HCT116 (cell line): ENCODE measurements at regions not wholly inside any gene's neighbourhood (a gene's known extent, or its start where the extent isn't known, plus 50 kb on each side); places are given as distances from the start of the nearest gene placed in this dataset.

Experiments used
- ATAC-seq: fragments of 200-7000 bp; cut with Tn5 transposase; 2 replicates; pipeline ENCODE4 v1.9.1; 2020; ENCODE audit warnings: mild to moderate bottlenecking, moderate library complexity
- BruUV-seq: library from RNA; stranded (reverse); fragments of 400-500 nt; replicated peaks from 2 replicates; lab custom pipeline; 2021; lab: Mats Ljungman, UMichigan
- CTCF ChIA-PET: fragments of 300-600 bp; sonication (Branson Sonifier 250); formaldehyde crosslinking; loops from one replicate; lab custom pipeline; 2021; ENCODE audit warnings: antibody characterized with exemption; lab: Charles Lee
- POLR2A ChIA-PET: fragments of 300-600, 350-600 bp; sonication (Branson Sonifier 250); formaldehyde crosslinking; loops from one replicate; lab custom pipeline; 2021; ENCODE audit warnings: antibody characterized with exemption; lab: Charles Lee
- RAD21 ChIA-PET, 2 experiments: fragments of 300-600 bp; sonication (Branson Sonifier 250); formaldehyde crosslinking; loops; one replicate each; lab custom pipeline; 2023; ENCODE audit warnings: low total read pairs in 2 of 2; ENCODE audit not compliant: uncharacterized antibody in 2 of 2, unreplicated experiment in 2 of 2, low non-redundant PET in 1 of 2; lab: Charles Lee
- DNase-seq: peaks from one replicate; pipeline ENCODE4 v3.0.0-alpha.2; 2010; ENCODE audit warnings: low read depth, low spot score
- H2AFZ ChIP-seq: fragments of 200-600 bp; shearing (Covaris generic), sonication (generic); 2 replicates; pipeline ENCODE4 v1.6.1; 2017; ENCODE audit warnings: low read depth, mixed run types, mixed read lengths, antibody characterized with exemption, low read length; ENCODE audit not compliant: poor library complexity, severe bottlenecking
- H3K27ac ChIP-seq: 2 replicates; pipeline ENCODE4 v1.5.1; 2012; ENCODE audit warnings: low read depth, low read length
- H3K27me3 ChIP-seq: fragments of 200-600 bp; sonication (generic); 2 replicates; pipeline ENCODE4 v1.6.1; 2016; ENCODE audit warnings: mixed run types, low read length, mixed read lengths; ENCODE audit not compliant: insufficient read depth
- H3K36me3 ChIP-seq, 2 experiments: fragments of 200-500 bp in 1 of 2; fragments of 200-600 bp in 1 of 2; sonication (Bioruptor generic) in 1 of 2; sonication (generic) in 1 of 2; 2 replicates each; pipeline versions ENCODE4 v1.5.1 to v1.6.1; 2014 to 2016; ENCODE audit warnings: low read length in 2 of 2, inconsistent platforms in 1 of 2, mixed read lengths in 1 of 2, mixed run types in 1 of 2; ENCODE audit not compliant: insufficient read depth in 2 of 2, control insufficient read depth in 1 of 2
- H3K4me1 ChIP-seq, 2 experiments: fragments of 200-600 bp in 1 of 2; sonication (generic) in 1 of 2; 2 replicates each; pipeline versions ENCODE4 v1.5.1 to v1.6.1; 2012 to 2017; ENCODE audit warnings: low read length in 2 of 2, inconsistent platforms in 1 of 2, mild to moderate bottlenecking in 1 of 2, mixed read lengths in 1 of 2, mixed run types in 1 of 2, moderate library complexity in 1 of 2; ENCODE audit not compliant: insufficient read depth in 2 of 2, control insufficient read depth in 1 of 2
- H3K4me2 ChIP-seq: fragments of 200-600 bp; sonication (generic); 2 replicates; pipeline ENCODE4 v1.6.1; 2017; ENCODE audit warnings: mixed run types, low read length, mixed read lengths
- H3K4me3 ChIP-seq, 2 experiments: fragments of 200-600 bp in 1 of 2; sonication (generic) in 1 of 2; replicated peaks in 1 of 2; 2 replicates each; pipeline ENCODE4 v1.5.1; 2011 to 2016; ENCODE audit warnings: low read length in 2 of 2, control low read depth in 1 of 2, low read depth in 1 of 2, mild to moderate bottlenecking in 1 of 2, mixed read lengths in 1 of 2, mixed run types in 1 of 2
- H3K79me2 ChIP-seq: fragments of 200-600 bp; sonication (generic); 2 replicates; pipeline ENCODE4 v1.6.1; 2017; ENCODE audit warnings: mild to moderate bottlenecking, mixed run types, low read length, moderate library complexity, mixed read lengths; ENCODE audit not compliant: insufficient read depth
- H3K9ac ChIP-seq: fragments of 200-600 bp; sonication (generic); 2 replicates; pipeline ENCODE4 v1.6.1; 2016; ENCODE audit warnings: low read length, mixed read lengths
- H3K9me2 ChIP-seq: fragments of 200-600 bp; sonication (generic), shearing (Covaris generic); 2 replicates; pipeline ENCODE4 v1.6.1; 2017; ENCODE audit warnings: mixed run types, mild to moderate bottlenecking, moderate library complexity; ENCODE audit not compliant: insufficient read depth
- H3K9me3 ChIP-seq, 2 experiments: fragments of 200-500 bp in 1 of 2; fragments of 200-600 bp in 1 of 2; sonication (Bioruptor generic) in 1 of 2; sonication (generic) in 1 of 2; 2 replicates each; pipeline ENCODE4 v1.6.1; 2014 to 2017; ENCODE audit warnings: low read length in 2 of 2, mixed read lengths in 2 of 2, inconsistent platforms in 1 of 2, low read depth in 1 of 2, mild to moderate bottlenecking in 1 of 2, mixed run types in 1 of 2, moderate library complexity in 1 of 2; ENCODE audit not compliant: control insufficient read depth in 1 of 2, insufficient read depth in 1 of 2
- H4K20me1 ChIP-seq: fragments of 200-600 bp; sonication (generic), shearing (Covaris generic); 2 replicates; pipeline ENCODE4 v1.6.1; 2017; ENCODE audit warnings: mixed run types, mild to moderate bottlenecking, moderate library complexity; ENCODE audit not compliant: insufficient read depth
- CEBPB ChIP-seq: IDR thresholded peaks from 2 replicates; pipeline ENCODE4 v1.6.1; 2012; ENCODE audit warnings: low read depth
- ELF1 ChIP-seq: IDR thresholded peaks from 2 replicates; pipeline ENCODE4 v1.6.1; 2012; ENCODE audit warnings: low read depth, borderline replicate concordance
- EZH2 ChIP-seq: fragments of 200-600 bp; sonication (generic); IDR thresholded peaks from 2 replicates; pipeline ENCODE4 v1.6.1; 2017; ENCODE audit warnings: antibody characterized with exemption, mixed run types
- FOSL1 ChIP-seq: IDR thresholded peaks from 2 replicates; pipeline ENCODE4 v1.6.1; 2012; ENCODE audit warnings: low read depth
- POLR2A ChIP-seq: IDR thresholded peaks from 2 replicates; pipeline ENCODE4 v1.7.0; 2011; ENCODE audit warnings: borderline replicate concordance; ENCODE audit not compliant: insufficient read depth, insufficient read length; ENCODE audit errors: extremely low read depth
- POLR2AphosphoS5 ChIP-seq: IDR thresholded peaks from 2 replicates; pipeline ENCODE4 v1.6.1; 2011; ENCODE audit warnings: mild to moderate bottlenecking, low read depth, low read length, moderate library complexity
- SP1 ChIP-seq: IDR thresholded peaks from 2 replicates; pipeline ENCODE4 v1.6.1; 2012; ENCODE audit warnings: low read depth
- SRF ChIP-seq: IDR thresholded peaks from 2 replicates; pipeline ENCODE4 v1.6.1; 2012; ENCODE audit warnings: low read depth
- TCF7L2 ChIP-seq: IDR thresholded peaks from 2 replicates; pipeline ENCODE4 v1.7.0; 2011; ENCODE audit warnings: borderline replicate concordance, inconsistent platforms; ENCODE audit not compliant: insufficient read depth, insufficient read length; ENCODE audit errors: extremely low read depth
- ZFX ChIP-seq: fragments of 450-650 bp; IDR thresholded peaks from 2 replicates; pipeline ENCODE4 v1.6.1; 2017
- ZNF274 ChIP-seq: fragments of 200-500 bp; sonication (Bioruptor generic); IDR thresholded peaks from 2 replicates; pipeline ENCODE4 v1.6.1; 2014; ENCODE audit warnings: mild to moderate bottlenecking, low read depth, low read length, inconsistent platforms
- intact Hi-C: fragments of 100-400 bp; cut with micrococcal nuclease; formaldehyde crosslinking; loops from 2 replicates; pipeline ENCODE4 v1.10.0; 2022
- TF ChIP-seq, protein P1 (sequence below): IDR thresholded peaks from 2 replicates; pipeline ENCODE4 v1.6.1; 2012
- TF ChIP-seq, protein P2 (sequence below), 3 experiments: fragments of 200-600 bp in 1 of 3; sonication (generic) in 1 of 3; IDR thresholded peaks in 2 of 3; conservative IDR thresholded peaks in 1 of 3; 2 replicates each; pipeline ENCODE4 v1.5.1; 2012 to 2017; ENCODE audit warnings: low read depth in 2 of 3, low read length in 2 of 3, antibody characterized with exemption in 1 of 3, borderline replicate concordance in 1 of 3, control low read depth in 1 of 3, mild to moderate bottlenecking in 1 of 3, mixed read lengths in 1 of 3, mixed run types in 1 of 3, moderate library complexity in 1 of 3; ENCODE audit not compliant: insufficient read depth in 1 of 3

DNA sequence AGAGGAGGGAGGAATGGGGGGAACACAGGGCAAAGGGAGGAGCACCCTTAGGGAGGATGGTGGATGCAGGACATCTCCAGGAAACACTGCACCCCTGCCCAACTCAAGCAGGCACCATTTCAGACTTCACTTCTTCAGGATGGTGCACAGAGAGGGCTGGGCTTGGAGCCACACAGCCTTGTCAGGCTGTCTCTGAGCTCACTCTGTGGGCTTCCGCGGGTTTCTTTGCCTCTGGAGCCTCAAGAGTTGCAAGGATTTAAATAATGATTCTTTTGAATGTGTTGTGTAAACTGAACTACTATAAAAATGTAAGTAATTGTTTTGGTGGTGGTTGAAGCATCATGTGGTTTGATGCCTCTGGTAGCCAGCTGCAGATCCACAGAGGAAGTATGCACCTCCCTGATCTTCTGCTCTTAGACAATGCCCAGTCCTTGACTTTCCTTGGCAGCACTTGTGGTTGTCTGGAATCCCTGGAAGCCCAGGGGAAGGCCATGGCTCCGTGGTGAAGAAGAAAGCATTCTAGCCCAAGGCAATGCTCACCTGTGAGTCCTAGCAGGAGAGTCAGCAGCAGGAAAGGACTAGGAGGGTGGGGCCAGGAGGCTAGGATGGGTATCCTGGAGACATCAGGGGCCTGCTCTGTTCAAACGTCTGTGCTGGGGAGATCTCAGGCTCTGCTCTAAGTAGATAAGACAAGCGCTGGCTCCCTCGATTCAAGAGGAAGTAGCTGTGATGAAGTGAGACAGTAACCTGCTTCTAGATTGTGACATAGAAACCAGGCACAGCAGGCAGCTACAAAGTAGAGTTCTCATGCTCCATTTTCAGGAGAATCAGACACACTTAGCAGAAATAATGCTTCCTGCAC lies 50.2 kb upstream of the SIRPG start:
- no peaks in the 10 kb centered on the region for H4K20me1 ChIP-seq
- H3K79me2 ChIP-seq = no peaks in the 10 kb centered on the region
- no peaks in the 10 kb centered on the region for H3K9me2 ChIP-seq
- H3K9ac ChIP-seq = no peak overlapping the region
- peaks cover 44% of the 10 kb centered on the region for H3K27me3 ChIP-seq
- no peak overlapping the region for H2AFZ ChIP-seq
- no peaks in the 10 kb centered on the region for H3K4me1 ChIP-seq
- ChIA-PET POLR2A (no interaction called here), CTCF (no interaction called here), RAD21 (no interaction called here)
- ATAC-seq (no peak), DNase-seq (no peak)
- H3K9me3 ChIP-seq = no peaks in the 10 kb centered on the region
- no peak overlapping the region for H3K4me2 ChIP-seq
- H3K4me3 ChIP-seq = no peak overlapping the region
- TF ChIP-seq, protein P1, sequence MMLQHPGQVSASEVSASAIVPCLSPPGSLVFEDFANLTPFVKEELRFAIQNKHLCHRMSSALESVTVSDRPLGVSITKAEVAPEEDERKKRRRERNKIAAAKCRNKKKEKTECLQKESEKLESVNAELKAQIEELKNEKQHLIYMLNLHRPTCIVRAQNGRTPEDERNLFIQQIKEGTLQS = no peak
- TF ChIP-seq SRF = no peak
- TF ChIP-seq SP1 = no peak
- no peak for TF ChIP-seq TCF7L2
- TF ChIP-seq ELF1 = no peak
- TF ChIP-seq POLR2AphosphoS5 = no peak
- TF ChIP-seq CEBPB = no peak
- TF ChIP-seq FOSL1 = no peak
- no peak for TF ChIP-seq EZH2
- no peak for TF ChIP-seq ZFX
- TF ChIP-seq, protein P2, sequence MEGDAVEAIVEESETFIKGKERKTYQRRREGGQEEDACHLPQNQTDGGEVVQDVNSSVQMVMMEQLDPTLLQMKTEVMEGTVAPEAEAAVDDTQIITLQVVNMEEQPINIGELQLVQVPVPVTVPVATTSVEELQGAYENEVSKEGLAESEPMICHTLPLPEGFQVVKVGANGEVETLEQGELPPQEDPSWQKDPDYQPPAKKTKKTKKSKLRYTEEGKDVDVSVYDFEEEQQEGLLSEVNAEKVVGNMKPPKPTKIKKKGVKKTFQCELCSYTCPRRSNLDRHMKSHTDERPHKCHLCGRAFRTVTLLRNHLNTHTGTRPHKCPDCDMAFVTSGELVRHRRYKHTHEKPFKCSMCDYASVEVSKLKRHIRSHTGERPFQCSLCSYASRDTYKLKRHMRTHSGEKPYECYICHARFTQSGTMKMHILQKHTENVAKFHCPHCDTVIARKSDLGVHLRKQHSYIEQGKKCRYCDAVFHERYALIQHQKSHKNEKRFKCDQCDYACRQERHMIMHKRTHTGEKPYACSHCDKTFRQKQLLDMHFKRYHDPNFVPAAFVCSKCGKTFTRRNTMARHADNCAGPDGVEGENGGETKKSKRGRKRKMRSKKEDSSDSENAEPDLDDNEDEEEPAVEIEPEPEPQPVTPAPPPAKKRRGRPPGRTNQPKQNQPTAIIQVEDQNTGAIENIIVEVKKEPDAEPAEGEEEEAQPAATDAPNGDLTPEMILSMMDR (IDR thresholded peaks at IDR 0.05 in 2 of 3, conservative IDR thresholded peaks at IDR 0.05 in 1 of 3; ENCODE audit: borderline replicate concordance in 1 of 3, insufficient read depth in 1 of 3, low read depth in 2 of 3, low read length in 2 of 3) = no peak
- TF ChIP-seq ZNF274 = no peak
- no peak for TF ChIP-seq POLR2A
- intact Hi-C loops = no loop called here
- H3K27ac ChIP-seq = no peak overlapping the region
- no peaks in the 10 kb centered on the region for H3K36me3 ChIP-seq
- no TSS peak for BruUV-seq
